ENCODE measurements at regions not wholly inside any gene's neighbourhood (a gene's known extent, or its start where the extent isn't known, plus 50 kb on each side); places are given as distances from the start of the nearest gene placed in this dataset.

DNA sequence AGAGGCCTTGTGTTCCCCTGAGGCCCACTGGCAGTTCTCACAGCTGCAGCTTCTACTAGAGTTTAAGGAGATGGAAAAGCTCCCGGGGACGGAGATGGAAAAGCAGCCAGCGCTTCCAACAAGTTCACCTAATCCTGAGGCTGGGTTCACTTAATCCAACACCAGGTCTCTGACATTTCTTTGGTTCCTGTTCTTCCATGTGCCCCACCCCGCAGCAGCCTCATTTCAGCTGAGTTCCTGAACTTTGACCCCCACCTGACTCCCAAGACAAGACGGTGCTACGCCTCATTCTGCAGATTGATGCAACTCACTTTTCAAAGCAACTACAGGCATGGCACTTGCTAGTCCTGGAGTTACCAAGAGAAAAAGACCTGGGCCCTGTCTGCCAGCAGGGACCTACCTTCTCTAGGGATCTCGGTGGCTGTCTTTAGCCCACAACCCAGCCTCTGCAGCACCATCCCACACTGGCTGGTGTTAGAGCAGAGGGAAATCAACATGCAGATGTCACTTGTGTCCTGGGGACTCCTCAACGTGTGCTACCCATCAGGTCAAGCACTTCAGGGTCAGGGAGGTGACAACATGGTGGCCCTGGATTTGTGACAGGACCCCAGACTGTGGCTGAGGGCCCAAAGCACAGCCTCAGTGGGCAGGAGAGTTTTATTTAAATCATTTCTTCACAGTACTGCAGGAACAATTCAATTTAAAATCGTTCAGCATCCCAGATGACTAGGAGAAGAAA is 406.1 kb downstream of the VPS13C start:
- TF ChIP-seq CTCF (IDR thresholded peaks at IDR 0.05; ENCODE audit: poor library complexity) (no peak), EZH2 (IDR thresholded peaks at IDR 0.05; ENCODE audit: borderline replicate concordance) (no peak)
